ENCODE measurements at regions not wholly inside any gene's neighbourhood (a gene's known extent, or its start where the extent isn't known, plus 50 kb on each side); places are given as distances from the start of the nearest gene placed in this dataset.

DNA sequence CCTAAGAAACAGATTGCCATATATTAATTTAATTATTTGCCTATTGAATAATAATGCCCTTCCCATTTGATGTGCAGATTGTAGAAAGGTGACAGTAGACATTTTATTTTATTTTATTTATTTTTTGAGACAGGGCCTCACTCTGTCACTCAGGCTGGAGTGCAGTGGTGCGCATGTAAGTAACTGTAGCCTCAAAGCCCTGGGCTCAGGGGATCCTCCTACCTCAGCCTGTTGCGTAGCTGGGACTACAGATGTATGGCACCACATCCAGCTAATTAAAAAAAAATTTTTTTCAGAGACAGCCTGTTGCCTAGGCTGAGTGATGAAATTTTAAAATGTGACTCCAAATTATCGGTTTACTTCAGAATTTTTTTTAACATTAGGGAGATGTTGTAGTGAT, 1110.0 kb upstream of the EEF2KMT start:
- TF ChIP-seq, protein P1, sequence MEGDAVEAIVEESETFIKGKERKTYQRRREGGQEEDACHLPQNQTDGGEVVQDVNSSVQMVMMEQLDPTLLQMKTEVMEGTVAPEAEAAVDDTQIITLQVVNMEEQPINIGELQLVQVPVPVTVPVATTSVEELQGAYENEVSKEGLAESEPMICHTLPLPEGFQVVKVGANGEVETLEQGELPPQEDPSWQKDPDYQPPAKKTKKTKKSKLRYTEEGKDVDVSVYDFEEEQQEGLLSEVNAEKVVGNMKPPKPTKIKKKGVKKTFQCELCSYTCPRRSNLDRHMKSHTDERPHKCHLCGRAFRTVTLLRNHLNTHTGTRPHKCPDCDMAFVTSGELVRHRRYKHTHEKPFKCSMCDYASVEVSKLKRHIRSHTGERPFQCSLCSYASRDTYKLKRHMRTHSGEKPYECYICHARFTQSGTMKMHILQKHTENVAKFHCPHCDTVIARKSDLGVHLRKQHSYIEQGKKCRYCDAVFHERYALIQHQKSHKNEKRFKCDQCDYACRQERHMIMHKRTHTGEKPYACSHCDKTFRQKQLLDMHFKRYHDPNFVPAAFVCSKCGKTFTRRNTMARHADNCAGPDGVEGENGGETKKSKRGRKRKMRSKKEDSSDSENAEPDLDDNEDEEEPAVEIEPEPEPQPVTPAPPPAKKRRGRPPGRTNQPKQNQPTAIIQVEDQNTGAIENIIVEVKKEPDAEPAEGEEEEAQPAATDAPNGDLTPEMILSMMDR (IDR thresholded peaks at IDR 0.05; ENCODE audit: insufficient read depth, low read depth, low read length): no peak
- Histone ChIP-seq H3K36me3 (ENCODE audit: control insufficient read depth, insufficient read depth, low read length) (no peaks in the 10 kb centered on the region), H3K4me3 (ENCODE audit: low read depth, low read length) (no peak overlapping the region), H3K27me3 (ENCODE audit: control insufficient read depth, insufficient read depth, low read length) (no peaks in the 10 kb centered on the region)
- ChIA-PET POLR2A (no interaction called here), CTCF (no interaction called here)
- DNase-seq (ENCODE audit: low read depth): no peak

DNA sequence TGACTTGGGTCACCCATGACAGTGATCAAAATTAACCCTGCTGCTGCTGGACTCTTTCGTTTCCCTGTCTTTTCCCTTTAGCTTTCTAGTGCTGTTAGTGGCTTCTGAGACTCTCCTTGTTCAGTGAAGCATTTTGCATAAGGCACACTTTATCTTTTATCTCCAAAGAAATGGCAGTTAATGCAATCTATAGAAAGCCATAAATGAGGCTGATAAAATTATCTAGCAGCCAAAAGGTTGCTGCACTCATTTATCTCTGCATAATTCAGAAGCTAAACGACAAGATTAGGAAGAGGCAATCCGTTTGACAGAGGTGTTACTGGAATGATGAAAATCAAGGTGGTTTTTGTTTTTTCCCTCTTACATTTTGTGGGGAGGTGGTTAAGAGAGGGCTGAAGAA, 1109.5 kb upstream of the EEF2KMT start:
- no peak overlapping the region for H3K4me3 ChIP-seq (ENCODE audit: low read depth, low read length)
- DNase-seq (ENCODE audit: low read depth): no peak
- ChIA-PET CTCF (no interaction called here), POLR2A (no interaction called here)
- no peaks in the 10 kb centered on the region for H3K27me3 ChIP-seq (ENCODE audit: control insufficient read depth, insufficient read depth, low read length)
- TF ChIP-seq, protein P1 (IDR thresholded peaks at IDR 0.05; ENCODE audit: insufficient read depth, low read depth, low read length): no peak
- no peaks in the 10 kb centered on the region for H3K36me3 ChIP-seq (ENCODE audit: control insufficient read depth, insufficient read depth, low read length)

DNA sequence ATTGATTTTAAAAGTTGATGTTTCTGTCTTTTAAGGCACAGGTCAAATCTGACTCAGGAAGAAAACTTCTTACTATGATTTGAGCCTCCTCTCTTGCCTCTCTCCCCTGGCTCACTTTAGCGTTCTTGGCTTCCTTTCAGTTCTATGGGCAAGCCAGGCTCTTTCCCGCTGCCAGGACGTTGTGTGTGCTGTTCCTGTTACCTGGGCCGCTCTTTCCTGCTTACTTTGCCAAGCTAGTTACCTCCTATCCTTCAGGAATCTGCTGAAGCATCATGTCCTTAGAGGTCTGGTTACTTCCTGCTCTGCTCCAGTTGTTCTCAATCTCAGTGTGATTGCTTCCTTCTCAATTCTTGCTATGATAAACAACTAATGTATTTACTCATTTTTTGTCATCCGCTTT, 1108.5 kb upstream of the EEF2KMT start:
- ChIA-PET CTCF (no interaction called here), POLR2A (no interaction called here)
- DNase-seq (ENCODE audit: low read depth): no peak
- TF ChIP-seq, protein P1 (IDR thresholded peaks at IDR 0.05; ENCODE audit: insufficient read depth, low read depth, low read length): no peak
- H3K4me3 ChIP-seq (ENCODE audit: low read depth, low read length): no peak overlapping the region
- no peaks in the 10 kb centered on the region for H3K27me3 ChIP-seq (ENCODE audit: control insufficient read depth, insufficient read depth, low read length)
- no peaks in the 10 kb centered on the region for H3K36me3 ChIP-seq (ENCODE audit: control insufficient read depth, insufficient read depth, low read length)

DNA sequence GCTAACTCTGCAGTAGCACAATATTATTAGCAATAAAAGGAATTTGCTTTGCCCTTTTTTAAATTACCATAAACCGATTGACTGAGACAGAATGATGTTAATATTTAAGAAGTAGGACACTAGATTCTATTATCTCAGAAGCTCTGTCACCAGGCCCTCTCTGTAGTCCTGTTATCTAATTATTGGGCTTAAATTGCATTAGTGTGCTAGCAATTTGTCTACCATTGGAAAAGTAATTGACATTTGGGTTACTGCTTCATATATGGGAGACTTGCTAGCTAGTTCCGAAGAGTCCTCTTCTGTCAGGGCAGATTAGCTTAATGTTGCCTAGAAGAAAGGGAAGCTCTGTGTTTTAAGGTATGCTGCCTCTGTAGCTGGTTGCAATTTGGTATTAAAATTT, 1107.3 kb upstream of the EEF2KMT start:
- Histone ChIP-seq H3K36me3 (ENCODE audit: control insufficient read depth, insufficient read depth, low read length) (no peaks in the 10 kb centered on the region), H3K4me3 (ENCODE audit: low read depth, low read length) (no peak overlapping the region), H3K27me3 (ENCODE audit: control insufficient read depth, insufficient read depth, low read length) (no peaks in the 10 kb centered on the region)
- ChIA-PET POLR2A (no interaction called here), CTCF (interaction anchor here (1.4 kb wide), 1 partner anchor 15 kb away, joined by 5 read pairs; no protein-coding TSS in a partner anchor)
- no peak for DNase-seq (ENCODE audit: low read depth)
- TF ChIP-seq, protein P1 (IDR thresholded peaks at IDR 0.05; ENCODE audit: insufficient read depth, low read depth, low read length): no peak

DNA sequence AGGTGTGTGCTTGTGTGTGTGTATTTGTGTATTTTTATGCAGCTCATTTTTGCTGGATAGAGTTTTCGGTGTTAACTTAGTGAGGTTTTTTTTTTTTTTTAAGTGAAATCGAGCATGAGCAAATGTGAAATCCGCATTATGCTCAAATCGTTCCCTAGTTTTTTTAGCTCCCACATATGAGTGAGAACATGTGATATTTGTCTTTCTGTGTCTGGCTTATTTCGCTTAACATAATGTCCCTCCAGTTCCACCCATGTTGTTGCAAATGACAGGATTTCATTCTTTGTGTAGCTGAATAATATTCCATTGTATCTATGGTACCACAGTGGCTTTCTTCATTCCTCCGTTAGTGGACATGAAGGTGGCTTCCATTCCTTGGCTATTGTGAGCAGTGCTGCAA, 1103.3 kb upstream of the EEF2KMT start:
- ChIA-PET POLR2A (no interaction called here), CTCF (no interaction called here)
- DNase-seq (ENCODE audit: low read depth): no peak
- Histone ChIP-seq H3K36me3 (ENCODE audit: control insufficient read depth, insufficient read depth, low read length) (no peaks in the 10 kb centered on the region), H3K4me3 (ENCODE audit: low read depth, low read length) (no peak overlapping the region), H3K27me3 (ENCODE audit: control insufficient read depth, insufficient read depth, low read length) (no peaks in the 10 kb centered on the region)
- TF ChIP-seq, protein P1 (IDR thresholded peaks at IDR 0.05; ENCODE audit: insufficient read depth, low read depth, low read length): no peak
